Cardiac muscle cell (in vitro differentiated cells and primary cell): ENCODE measurements at regions not wholly inside any gene's neighbourhood (a gene's known extent, or its start where the extent isn't known, plus 50 kb on each side); places are given as distances from the start of the nearest gene placed in this dataset.
"Not testable (repeated sequence)": the region's sequence is repeated elsewhere in the genome, so short reads cannot be mapped to it uniquely, and the experiment has no call there.

Experiments used
- DNase-seq, 2 donors: peaks; one replicate each; pipeline versions ENCODE4 v3.0.0 to v3.0.0-alpha.2; 2010 to 2017; ENCODE audit warnings: low read depth in 1 of 2, low spot score in 1 of 2
- H3K27ac ChIP-seq: fragments of 200-600 bp; sonication (generic); 2 replicates; pipeline ENCODE4 v1.5.1; 2016
- H3K27me3 ChIP-seq: fragments of 200-600 bp; sonication (generic); 2 replicates; pipeline ENCODE4 v1.6.0; 2016; ENCODE audit warnings: control low read depth
- H3K36me3 ChIP-seq: fragments of 200-600 bp; sonication (generic); 2 replicates; pipeline ENCODE4 v1.5.1; 2016; ENCODE audit warnings: control low read depth
- H3K4me1 ChIP-seq: fragments of 200-600 bp; sonication (generic); 2 replicates; pipeline ENCODE4 v1.8.1; 2017; ENCODE audit warnings: low read depth, mild to moderate bottlenecking, mixed run types
- H3K4me3 ChIP-seq: fragments of 200-600 bp; sonication (generic); 2 replicates; pipeline ENCODE4 v1.5.1; 2016; ENCODE audit warnings: mild to moderate bottlenecking
- H3K9me3 ChIP-seq: fragments of 200-600 bp; sonication (generic); 2 replicates; pipeline ENCODE4 v1.5.1; 2017; ENCODE audit warnings: low read depth, mild to moderate bottlenecking, control low read depth
- CTCF ChIP-seq: IDR thresholded peaks from 2 replicates; pipeline ENCODE4 v1.5.1; 2012; ENCODE audit warnings: low read depth, mild to moderate bottlenecking, low read length

- no peak for DNase-seq
- no peak for TF ChIP-seq CTCF
- H3K4me3 ChIP-seq: no peak overlapping the region
Observed at GRCh38 chr2:150803689-150804398, 316.4 kb upstream of the RND3 start.

GRCh38 chr2:150802635-150803034 is 315.2 kb upstream of the RND3 start:
- no peak overlapping the region for H3K4me3 ChIP-seq
- no peak for TF ChIP-seq CTCF
- H3K27ac ChIP-seq: no peak overlapping the region
- H3K27me3 ChIP-seq: no peaks in the 10 kb centered on the region
- no peak for DNase-seq
- no peaks in the 10 kb centered on the region for H3K36me3 ChIP-seq
- no peaks in the 10 kb centered on the region for H3K9me3 ChIP-seq
- no peaks in the 10 kb centered on the region for H3K4me1 ChIP-seq

More at GRCh38 chr2:150803689-150804398, 316.4 kb upstream of the RND3 start:
- Histone ChIP-seq H3K27ac (no peak overlapping the region), H3K9me3 (no peaks in the 10 kb centered on the region), H3K27me3 (no peaks in the 10 kb centered on the region), H3K36me3 (no peaks in the 10 kb centered on the region), H3K4me1 (no peaks in the 10 kb centered on the region)

GRCh38 chr2:150796236-150796635 is 308.8 kb upstream of the RND3 start:
- not testable (repeated sequence) for DNase-seq, H3K36me3 ChIP-seq, H3K27me3 ChIP-seq, H3K9me3 ChIP-seq, H3K4me3 ChIP-seq, H3K27ac ChIP-seq, H3K4me1 ChIP-seq

- DNase-seq: no peak
- H3K4me3 ChIP-seq: no peak overlapping the region
- no peak for TF ChIP-seq CTCF
- no peaks in the 10 kb centered on the region for H3K36me3 ChIP-seq
- no peak overlapping the region for H3K27ac ChIP-seq
- H3K27me3 ChIP-seq: no peaks in the 10 kb centered on the region
- no peaks in the 10 kb centered on the region for H3K9me3 ChIP-seq
- no peaks in the 10 kb centered on the region for H3K4me1 ChIP-seq
Observed at GRCh38 chr2:150792780-150793300, 305.4 kb upstream of the RND3 start.

GRCh38 chr2:150791567-150791966 is 304.1 kb upstream of the RND3 start:
- H3K27me3 ChIP-seq: no peaks in the 10 kb centered on the region
- H3K4me3 ChIP-seq: no peak overlapping the region
- DNase-seq: no peak
- no peaks in the 10 kb centered on the region for H3K9me3 ChIP-seq
- no peak overlapping the region for H3K27ac ChIP-seq
- TF ChIP-seq CTCF: no peak
- no peaks in the 10 kb centered on the region for H3K36me3 ChIP-seq
- no peaks in the 10 kb centered on the region for H3K4me1 ChIP-seq

- Histone ChIP-seq H3K36me3 (no peaks in the 10 kb centered on the region), H3K4me3 (no peak overlapping the region), H3K27me3 (no peaks in the 10 kb centered on the region), H3K4me1 (no peaks in the 10 kb centered on the region), H3K27ac (no peak overlapping the region), H3K9me3 (no peaks in the 10 kb centered on the region)
- no peak for TF ChIP-seq CTCF
- peak in 1 of 2 donors; percentile 83 for DNase-seq
Observed at GRCh38 chr2:150789376-150789905, 302.0 kb upstream of the RND3 start.
